PC-3 (cell line): ENCODE measurements at regions not wholly inside any gene's neighbourhood (a gene's known extent, or its start where the extent isn't known, plus 50 kb on each side); places are given as distances from the start of the nearest gene placed in this dataset.

Experiments used
- EZH2 ChIP-seq: fragments of 300-600 bp; sonication (generic); IDR thresholded peaks from one replicate; pipeline ENCODE4 v1.6.1; 2017; ENCODE audit warnings: antibody characterized with exemption, mild to moderate bottlenecking, low read length; ENCODE audit not compliant: unreplicated experiment
- EZH2phosphoT487 ChIP-seq: fragments of 300-600 bp; sonication (generic); IDR thresholded peaks from 2 replicates; pipeline ENCODE4 v1.6.1; 2018; ENCODE audit warnings: mild to moderate bottlenecking, antibody characterized with exemption, low read length, borderline replicate concordance
- TF ChIP-seq, protein P1 (sequence below): fragments of 300-600 bp; sonication (generic); conservative IDR thresholded peaks from 2 replicates; pipeline ENCODE4 v1.5.1; 2017; ENCODE audit warnings: antibody characterized with exemption, low read depth, mild to moderate bottlenecking, low read length

DNA sequence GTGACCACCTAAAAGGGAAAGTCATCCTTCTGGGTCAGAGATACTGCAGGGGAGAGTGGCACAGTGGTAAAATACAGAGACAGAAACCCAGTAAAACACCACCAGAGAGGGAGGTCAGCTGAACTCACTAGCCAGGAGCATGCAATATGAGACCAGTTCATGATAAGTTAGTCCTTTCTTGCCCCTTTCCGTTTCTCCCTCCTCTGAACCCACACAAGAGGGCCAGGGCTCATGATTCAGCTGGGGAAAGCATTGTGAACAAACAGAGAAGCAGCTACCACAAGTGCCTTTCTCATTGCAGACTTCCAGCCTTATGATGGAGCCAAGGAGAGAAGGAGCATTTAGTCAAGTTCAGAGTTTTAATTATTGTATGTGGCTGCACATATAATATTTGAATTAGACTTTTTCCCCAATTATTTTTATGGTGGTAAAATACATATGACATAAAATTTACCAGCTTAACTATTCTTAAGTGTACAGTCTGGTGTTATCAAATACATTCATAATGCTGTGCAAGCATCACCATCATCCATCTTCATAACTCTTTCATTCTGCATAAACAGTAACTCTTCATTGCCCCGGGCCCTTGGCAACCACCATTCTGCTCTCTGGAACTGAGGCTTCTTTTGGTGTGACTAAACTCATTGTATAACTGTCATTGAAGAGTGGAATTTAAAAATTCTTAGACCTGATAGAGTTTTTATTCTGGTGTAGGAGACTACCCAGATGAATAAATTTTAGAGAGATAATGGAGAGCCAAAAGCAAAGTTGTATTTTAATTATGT lies 114.6 kb downstream of the DDIT4L start:
- TF ChIP-seq, protein P1, sequence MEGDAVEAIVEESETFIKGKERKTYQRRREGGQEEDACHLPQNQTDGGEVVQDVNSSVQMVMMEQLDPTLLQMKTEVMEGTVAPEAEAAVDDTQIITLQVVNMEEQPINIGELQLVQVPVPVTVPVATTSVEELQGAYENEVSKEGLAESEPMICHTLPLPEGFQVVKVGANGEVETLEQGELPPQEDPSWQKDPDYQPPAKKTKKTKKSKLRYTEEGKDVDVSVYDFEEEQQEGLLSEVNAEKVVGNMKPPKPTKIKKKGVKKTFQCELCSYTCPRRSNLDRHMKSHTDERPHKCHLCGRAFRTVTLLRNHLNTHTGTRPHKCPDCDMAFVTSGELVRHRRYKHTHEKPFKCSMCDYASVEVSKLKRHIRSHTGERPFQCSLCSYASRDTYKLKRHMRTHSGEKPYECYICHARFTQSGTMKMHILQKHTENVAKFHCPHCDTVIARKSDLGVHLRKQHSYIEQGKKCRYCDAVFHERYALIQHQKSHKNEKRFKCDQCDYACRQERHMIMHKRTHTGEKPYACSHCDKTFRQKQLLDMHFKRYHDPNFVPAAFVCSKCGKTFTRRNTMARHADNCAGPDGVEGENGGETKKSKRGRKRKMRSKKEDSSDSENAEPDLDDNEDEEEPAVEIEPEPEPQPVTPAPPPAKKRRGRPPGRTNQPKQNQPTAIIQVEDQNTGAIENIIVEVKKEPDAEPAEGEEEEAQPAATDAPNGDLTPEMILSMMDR = no peak
- TF ChIP-seq EZH2phosphoT487 (no peak), EZH2 (no peak)
